ENCODE measurements at regions not wholly inside any gene's neighbourhood (a gene's known extent, or its start where the extent isn't known, plus 50 kb on each side); places are given as distances from the start of the nearest gene placed in this dataset.

DNA sequence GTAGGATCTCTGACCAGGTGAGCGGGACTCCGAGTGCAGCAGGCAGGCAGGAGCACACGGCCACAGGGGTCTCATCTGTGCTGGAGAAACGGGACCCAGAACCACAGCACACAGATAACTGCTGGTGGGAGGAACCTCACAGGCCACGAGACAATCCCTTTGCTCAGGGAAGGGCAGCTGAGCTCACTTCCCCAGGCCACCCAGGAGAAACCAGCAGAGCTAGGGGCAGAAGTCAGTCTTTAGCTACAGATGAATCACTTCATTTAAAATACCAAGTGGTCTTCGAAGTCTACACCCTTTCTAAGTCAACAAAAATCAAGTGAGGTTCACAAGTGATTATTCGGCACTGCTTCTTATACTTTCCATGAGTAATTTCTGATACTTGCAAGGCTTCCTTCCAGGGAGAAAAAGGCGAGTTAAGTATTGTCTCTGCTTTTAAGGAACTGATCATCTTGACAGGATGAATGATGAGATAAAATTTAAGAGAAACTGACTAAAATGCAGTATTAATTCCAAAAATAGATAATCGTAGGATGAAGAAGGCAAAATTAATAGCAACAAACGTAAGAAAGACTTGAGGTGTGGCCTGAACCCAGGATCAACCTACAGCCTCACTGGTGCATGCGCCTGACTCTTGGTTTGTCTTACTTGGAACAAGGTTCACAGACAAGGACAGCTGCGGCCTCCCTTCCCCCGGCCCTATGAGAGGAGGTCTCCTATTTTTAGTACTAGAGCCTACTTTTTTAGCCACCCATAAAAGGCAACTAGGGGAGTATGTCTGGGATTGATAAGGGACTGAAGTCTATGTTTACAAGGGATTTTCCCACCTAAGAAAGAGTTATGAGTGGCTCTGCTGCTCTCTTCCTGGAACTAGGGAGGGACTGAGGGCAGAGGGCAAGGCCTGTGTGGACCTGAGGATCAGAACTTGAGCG, 233.6 kb downstream of the TTLL2 start (continued):
- TF ChIP-seq, protein P1, sequence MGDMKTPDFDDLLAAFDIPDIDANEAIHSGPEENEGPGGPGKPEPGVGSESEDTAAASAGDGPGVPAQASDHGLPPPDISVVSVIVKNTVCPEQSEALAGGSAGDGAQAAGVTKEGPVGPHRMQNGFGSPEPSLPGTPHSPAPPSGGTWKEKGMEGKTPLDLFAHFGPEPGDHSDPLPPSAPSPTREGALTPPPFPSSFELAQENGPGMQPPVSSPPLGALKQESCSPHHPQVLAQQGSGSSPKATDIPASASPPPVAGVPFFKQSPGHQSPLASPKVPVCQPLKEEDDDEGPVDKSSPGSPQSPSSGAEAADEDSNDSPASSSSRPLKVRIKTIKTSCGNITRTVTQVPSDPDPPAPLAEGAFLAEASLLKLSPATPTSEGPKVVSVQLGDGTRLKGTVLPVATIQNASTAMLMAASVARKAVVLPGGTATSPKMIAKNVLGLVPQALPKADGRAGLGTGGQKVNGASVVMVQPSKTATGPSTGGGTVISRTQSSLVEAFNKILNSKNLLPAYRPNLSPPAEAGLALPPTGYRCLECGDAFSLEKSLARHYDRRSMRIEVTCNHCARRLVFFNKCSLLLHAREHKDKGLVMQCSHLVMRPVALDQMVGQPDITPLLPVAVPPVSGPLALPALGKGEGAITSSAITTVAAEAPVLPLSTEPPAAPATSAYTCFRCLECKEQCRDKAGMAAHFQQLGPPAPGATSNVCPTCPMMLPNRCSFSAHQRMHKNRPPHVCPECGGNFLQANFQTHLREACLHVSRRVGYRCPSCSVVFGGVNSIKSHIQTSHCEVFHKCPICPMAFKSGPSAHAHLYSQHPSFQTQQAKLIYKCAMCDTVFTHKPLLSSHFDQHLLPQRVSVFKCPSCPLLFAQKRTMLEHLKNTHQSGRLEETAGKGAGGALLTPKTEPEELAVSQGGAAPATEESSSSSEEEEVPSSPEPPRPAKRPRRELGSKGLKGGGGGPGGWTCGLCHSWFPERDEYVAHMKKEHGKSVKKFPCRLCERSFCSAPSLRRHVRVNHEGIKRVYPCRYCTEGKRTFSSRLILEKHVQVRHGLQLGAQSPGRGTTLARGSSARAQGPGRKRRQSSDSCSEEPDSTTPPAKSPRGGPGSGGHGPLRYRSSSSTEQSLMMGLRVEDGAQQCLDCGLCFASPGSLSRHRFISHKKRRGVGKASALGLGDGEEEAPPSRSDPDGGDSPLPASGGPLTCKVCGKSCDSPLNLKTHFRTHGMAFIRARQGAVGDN (CRISPR knock-in tag; IDR thresholded peaks at IDR 0.05), result peak; percentile 44
- TF ChIP-seq BCL6 (CRISPR knock-in tag; IDR thresholded peaks at IDR 0.05) (peak; percentile 91), KLF15 (CRISPR knock-in tag; IDR thresholded peaks at IDR 0.05; ENCODE audit: borderline replicate concordance) (no peak), NFIC (IDR thresholded peaks at IDR 0.05; ENCODE audit: low read length) (peak; percentile 51; the same call in 1 of the 2 replicates), GABPA (IDR thresholded peaks at IDR 0.05; ENCODE audit: low read depth, low read length) (no peak), GABPA (CRISPR knock-in tag; IDR thresholded peaks at IDR 0.05; ENCODE audit: low read depth) (peak; percentile 63), HOXA3 (CRISPR knock-in tag; IDR thresholded peaks at IDR 0.05) (peak; percentile 25; the same call in 1 of the 2 replicates), KAT2B (IDR thresholded peaks at IDR 0.05; ENCODE audit: borderline replicate concordance, low read depth, low read length) (no peak), ZNF558 (CRISPR knock-in tag; IDR thresholded peaks at IDR 0.05; ENCODE audit: borderline replicate concordance) (no peak), NFKBIZ (CRISPR knock-in tag; IDR thresholded peaks at IDR 0.05) (peak; percentile 73; the same call in 1 of the 2 replicates), ZBTB3 (CRISPR knock-in tag; IDR thresholded peaks at IDR 0.05; ENCODE audit: borderline replicate concordance, low read depth) (no peak), SRF (IDR thresholded peaks at IDR 0.05; ENCODE audit: low read depth, low read length) (peak; percentile 94)
- TF ChIP-seq, protein P2, sequence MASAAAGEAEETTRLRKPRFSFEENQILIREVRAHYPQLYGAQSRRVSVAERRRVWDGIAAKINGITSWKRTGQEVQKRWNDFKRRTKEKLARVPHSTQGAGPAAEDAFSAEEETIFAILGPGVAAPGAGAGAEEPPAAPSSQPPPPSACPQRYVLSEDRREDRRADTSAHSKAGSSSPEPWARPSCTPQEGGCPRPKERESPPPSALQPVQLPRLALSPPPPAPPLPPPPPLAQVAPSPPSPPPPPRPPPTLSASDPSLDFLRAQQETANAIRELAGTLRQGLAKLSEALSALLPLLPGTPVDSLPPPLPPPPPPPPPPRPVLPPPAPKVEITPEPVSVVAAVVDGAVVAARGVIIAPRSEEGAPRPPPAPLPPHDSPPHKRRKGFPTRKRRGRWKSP (CRISPR knock-in tag; IDR thresholded peaks at IDR 0.05), result peak; percentile 68; the same call in 1 of the 2 replicates
- TF ChIP-seq, protein P3, sequence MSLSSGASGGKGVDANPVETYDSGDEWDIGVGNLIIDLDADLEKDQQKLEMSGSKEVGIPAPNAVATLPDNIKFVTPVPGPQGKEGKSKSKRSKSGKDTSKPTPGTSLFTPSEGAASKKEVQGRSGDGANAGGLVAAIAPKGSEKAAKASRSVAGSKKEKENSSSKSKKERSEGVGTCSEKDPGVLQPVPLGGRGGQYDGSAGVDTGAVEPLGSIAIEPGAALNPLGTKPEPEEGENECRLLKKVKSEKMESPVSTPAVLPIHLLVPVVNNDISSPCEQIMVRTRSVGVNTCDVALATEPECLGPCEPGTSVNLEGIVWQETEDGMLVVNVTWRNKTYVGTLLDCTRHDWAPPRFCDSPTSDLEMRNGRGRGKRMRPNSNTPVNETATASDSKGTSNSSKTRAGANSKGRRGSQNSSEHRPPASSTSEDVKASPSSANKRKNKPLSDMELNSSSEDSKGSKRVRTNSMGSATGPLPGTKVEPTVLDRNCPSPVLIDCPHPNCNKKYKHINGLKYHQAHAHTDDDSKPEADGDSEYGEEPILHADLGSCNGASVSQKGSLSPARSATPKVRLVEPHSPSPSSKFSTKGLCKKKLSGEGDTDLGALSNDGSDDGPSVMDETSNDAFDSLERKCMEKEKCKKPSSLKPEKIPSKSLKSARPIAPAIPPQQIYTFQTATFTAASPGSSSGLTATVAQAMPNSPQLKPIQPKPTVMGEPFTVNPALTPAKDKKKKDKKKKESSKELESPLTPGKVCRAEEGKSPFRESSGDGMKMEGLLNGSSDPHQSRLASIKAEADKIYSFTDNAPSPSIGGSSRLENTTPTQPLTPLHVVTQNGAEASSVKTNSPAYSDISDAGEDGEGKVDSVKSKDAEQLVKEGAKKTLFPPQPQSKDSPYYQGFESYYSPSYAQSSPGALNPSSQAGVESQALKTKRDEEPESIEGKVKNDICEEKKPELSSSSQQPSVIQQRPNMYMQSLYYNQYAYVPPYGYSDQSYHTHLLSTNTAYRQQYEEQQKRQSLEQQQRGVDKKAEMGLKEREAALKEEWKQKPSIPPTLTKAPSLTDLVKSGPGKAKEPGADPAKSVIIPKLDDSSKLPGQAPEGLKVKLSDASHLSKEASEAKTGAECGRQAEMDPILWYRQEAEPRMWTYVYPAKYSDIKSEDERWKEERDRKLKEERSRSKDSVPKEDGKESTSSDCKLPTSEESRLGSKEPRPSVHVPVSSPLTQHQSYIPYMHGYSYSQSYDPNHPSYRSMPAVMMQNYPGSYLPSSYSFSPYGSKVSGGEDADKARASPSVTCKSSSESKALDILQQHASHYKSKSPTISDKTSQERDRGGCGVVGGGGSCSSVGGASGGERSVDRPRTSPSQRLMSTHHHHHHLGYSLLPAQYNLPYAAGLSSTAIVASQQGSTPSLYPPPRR (CRISPR knock-in tag; IDR thresholded peaks at IDR 0.05; ENCODE audit: borderline replicate concordance), result peak; percentile 77; the same call in 1 of the 2 replicates
- TF ChIP-seq, protein P4, sequence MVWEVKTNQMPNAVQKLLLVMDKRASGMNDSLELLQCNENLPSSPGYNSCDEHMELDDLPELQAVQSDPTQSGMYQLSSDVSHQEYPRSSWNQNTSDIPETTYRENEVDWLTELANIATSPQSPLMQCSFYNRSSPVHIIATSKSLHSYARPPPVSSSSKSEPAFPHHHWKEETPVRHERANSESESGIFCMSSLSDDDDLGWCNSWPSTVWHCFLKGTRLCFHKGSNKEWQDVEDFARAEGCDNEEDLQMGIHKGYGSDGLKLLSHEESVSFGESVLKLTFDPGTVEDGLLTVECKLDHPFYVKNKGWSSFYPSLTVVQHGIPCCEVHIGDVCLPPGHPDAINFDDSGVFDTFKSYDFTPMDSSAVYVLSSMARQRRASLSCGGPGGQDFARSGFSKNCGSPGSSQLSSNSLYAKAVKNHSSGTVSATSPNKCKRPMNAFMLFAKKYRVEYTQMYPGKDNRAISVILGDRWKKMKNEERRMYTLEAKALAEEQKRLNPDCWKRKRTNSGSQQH (CRISPR knock-in tag; IDR thresholded peaks at IDR 0.05; ENCODE audit: low read depth), result no peak
